GM19438 (cell line): ENCODE measurements at regions not wholly inside any gene's neighbourhood (a gene's known extent, or its start where the extent isn't known, plus 50 kb on each side); places are given as distances from the start of the nearest gene placed in this dataset.
"Not testable (repeated sequence)": the region's sequence is repeated elsewhere in the genome, so short reads cannot be mapped to it uniquely, and the experiment has no call there.

Experiments
- ATAC-seq: cut with Tn5 transposase; IDR thresholded peaks from one replicate; pipeline ENCODE4 v1.9.1; 2021; ENCODE audit warnings: low read depth; ENCODE audit not compliant: unreplicated experiment

DNA sequence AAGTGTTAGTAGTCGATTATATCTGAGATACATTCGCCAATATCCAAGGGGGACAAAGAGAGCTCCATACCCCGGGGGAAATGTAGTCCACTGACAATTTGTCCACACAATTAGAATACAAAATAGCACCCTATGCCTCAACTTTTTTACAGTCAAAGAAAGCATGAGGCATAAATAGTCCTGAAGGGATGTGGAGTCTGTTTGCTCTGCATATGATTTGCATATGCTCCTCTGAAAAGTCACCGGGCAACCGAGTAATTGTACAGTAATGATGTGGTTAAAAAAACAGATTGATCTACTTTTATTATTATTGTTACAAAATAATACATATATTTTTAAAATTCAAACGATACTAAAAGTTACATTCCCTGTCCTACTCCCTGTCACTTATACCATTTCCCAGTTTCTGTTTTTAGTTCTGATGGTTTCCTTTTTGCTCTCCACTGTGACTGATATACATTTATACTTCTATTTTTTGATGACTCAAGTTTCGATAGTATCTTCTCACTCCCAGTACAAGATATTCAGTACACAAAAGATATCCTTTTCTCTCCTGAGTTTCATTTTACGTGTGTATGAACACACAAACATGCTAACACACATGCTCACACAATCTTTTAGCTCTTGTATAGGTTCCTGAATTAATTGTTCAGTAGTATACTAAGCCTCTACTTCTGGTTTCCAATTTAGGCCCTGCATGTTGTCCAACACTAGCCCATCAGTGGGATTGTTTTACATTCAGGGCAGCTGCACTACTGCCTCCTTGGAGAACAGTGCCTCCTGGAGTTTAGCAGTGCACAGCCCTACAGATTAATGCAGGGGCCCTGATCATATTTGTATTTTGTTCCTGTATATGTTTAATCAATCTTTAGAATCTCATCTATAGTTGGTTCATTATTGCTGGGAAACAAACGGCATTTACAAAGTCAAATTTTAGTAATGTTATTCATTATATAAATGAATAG, 130.9 kb downstream of the TES start:
- ATAC-seq, result no peak

DNA sequence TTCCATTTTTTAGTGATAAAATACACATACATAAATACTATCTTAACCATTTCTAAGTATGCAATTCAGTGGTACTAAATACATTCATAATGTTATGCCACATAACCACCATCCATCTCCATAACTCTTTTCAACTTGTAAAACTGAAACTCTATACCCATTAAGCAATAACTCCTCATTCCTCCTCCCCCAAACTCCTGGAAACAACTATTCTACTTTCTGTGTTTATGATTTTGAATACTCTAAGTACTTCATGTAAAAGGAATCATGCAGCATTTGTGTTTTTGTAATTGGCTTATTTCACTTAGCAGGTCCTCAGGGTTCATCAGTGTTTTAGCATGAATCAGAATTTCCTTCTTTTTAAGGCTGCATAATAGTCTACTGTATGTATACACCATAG, 131.8 kb downstream of the TES start:
- no peak for ATAC-seq

DNA sequence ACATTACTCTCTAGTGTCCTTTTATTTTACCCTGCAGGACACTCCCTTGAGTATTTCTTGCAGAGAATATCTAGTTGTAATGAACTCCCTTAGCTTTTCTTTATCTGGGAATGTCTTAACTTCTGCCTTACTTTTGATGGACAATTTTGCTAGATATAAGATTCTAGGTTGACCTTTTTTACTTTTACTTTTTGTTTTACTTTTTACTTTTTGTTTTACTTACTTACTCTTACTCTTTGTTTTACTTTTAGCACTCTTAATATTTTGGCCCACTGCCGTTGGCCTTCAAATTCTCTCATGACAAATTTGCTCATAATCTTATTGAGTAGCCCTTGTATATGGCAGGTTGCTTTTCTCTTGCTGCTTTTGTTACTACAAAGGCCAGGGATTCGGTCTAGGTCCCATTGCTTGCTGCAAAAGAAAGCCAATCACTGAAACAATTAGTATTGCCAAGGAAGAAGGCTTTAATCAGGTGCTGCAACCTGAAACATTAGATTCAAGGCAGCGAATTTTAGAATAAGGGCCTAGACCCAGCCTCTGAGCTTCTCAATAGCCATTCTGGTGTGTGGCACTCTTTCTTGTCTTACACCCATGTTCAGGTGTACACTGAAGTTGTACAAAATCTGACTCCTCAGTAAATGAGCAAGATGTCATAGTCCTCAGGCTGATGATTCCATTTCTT, 137.0 kb downstream of the TES start:
- ATAC-seq, result no peak

DNA sequence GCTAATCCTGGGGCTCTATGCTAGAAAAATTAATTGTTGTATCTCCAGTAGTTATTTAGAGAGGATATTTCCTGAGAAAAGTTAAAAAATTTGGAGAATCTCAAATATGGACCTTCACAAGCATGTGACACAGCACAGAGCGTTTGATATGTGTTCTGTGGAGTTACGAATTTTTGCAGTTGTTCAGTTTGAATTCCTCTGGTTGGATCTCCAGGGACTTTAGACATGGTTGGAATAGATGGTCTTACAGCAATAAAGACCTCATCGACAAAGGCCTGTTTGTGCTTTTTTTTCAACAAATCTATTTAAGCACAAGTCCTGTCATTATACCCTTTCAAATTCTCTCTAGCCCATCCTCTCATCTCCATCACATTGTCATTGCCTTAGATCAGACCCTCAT, 138.0 kb downstream of the TES start:
- ATAC-seq, result no peak

DNA sequence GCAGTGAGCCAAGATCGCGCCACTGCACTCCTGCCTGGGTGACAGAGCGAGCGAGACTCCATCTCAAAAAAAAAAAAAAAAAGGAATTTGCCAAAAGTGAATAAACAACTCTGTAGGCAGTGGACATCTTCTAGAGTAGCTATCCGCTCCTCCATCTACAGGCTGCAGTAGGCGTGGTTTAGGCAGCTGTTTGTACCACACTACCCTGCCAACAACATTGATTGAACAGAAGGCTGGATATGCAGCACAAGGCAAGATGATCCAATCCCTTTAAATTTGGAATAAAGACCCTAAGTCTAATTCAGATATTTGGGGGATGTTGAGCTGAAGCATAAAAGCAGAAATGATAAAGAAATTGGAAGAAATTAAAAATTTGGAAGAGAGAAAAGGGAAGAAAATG, 141.6 kb downstream of the TES start:
- ATAC-seq, result no peak

DNA sequence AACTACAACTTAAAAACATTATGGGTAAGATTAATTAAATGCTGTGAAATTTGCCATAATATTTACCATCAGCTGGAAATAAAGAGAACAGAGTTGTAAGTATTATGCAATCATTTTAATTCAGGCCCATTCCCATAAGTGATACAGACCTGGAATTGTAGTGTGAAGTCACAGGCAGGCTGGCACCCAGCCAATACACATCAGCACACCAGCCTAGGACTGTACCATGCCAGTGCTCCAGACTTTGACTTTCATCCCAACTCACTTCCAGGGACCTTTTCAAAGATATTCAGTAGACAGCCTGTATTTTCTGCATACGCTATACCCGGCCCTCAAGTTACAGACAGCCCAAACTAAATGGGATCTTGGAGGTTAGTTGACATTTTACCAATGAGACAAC, 143.3 kb downstream of the TES start:
- no peak for ATAC-seq

DNA sequence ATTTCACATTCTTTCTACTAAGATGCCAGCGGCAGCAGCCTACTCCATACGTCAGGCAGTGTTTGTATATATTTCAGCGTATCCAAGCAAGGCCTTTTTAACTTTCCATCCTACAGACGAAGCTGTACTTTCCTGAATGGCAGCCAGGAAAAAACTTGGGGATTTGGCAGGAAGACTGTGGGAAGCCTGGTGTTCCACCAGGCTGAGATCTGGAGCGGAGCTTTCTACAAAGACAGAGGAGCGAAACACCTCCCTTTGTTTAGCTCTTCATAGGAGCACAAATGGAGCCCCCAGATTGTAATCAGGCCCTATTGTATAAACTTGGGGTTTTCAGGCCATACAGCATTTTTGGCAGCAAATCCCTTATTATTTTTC, 143.8 kb downstream of the TES start:
- no peak for ATAC-seq

DNA sequence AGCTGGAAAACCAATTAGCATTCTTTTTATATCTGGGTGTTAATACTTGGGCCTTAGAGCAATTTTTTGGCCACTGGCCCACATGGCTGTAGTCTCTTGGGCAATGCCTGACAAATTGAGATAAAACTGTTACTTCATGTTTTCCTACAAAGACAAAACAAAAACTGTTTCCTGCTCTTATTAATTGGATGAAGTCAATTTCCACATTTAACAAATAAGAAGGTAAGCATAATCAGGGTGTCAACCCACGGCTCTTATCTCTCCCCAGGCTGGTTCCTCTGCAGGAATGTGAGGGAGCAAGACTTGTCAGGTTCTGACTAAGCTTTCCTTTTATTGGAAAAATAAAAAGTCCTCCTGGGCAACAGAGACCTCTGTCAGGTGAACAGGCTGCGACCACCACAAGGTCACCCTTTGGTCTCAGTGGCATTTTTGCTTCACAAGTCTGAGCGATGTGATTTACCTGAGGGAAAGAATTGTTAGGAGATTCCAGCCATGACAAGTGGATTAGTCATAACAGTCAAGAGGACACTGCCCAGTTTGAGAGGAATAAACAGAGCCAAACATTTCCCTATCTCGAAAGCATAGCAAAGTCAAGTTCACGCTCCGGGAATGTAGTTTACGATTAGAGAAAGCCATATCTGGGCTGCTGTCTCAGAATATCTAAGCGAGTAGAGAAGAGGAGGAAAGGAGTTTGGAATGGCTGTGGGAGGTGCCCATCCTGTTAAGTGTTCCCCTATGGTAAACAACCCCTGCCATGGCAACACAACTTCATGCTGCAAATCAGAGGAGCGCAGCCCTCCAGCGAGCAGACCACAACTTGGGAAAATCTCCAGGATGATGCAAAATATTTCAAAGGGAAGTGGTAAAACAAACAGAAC, 144.4 kb downstream of the TES start:
- ATAC-seq, result no peak

DNA sequence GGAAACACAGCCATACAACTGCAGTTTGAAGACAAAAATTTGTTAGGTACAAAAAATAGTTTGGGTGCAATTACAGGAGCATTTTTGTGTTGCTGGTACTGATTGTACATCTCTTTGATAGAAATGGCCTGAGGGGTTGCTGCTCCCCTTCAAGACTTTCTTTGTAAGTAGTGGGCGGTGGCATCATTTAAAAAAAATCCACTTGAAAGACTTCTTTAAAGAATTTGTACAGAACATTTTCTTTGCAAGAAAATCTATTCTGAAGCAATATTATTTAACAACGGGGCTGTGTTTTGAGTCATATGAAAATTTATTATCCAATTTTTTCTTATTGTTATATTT, 144.1 kb upstream of the CAV2 start:
- ATAC-seq, result no peak

DNA sequence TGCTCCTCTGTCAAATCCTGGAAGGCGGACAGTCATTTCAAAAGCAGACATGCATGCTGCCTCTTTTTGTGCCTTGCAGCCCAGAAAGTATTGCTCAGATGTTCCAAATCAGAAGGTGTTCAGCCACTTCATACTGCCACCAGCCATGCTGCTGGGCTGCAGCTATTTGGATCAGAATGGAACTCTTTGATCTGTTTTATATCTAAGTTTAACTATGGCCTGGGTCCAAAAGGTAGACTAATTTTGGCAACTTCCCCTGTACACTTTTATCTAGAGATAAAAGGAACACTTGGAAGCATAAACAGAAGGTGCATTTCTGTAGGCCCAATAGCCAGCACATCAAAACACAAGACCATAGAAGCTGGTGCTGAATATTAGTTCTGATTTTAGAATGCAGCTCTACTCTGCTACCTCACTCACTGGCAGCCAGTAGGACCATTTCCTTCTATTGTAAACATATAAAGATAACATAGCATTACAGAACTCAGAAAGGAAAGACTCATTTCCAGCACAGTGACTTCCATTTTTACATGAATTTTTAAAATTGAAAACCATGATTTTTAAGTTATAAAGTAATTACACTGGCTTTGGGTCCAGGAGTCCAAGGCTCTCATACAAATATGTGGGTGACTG, 143.1 kb upstream of the CAV2 start:
- ATAC-seq, result no peak

DNA sequence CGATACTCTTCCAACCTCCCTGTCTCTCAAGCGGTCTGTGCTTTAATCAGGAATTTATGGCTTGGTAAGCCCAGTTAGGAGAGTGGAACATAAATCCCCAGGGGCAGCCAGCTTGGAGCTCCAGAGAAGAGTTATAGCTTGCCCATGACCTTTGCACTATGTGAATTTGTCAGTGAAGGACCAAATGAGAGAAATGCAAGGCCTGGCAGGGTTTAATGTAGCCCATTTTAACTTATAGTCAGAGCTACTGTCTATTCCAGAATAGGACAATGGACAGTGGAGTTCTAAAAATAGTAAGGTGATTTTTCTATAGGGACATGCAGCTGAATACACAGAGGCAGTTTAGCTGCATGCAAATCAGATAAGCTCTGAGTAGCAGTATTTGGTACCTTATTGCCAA, 142.6 kb upstream of the CAV2 start:
- ATAC-seq, result no peak

DNA sequence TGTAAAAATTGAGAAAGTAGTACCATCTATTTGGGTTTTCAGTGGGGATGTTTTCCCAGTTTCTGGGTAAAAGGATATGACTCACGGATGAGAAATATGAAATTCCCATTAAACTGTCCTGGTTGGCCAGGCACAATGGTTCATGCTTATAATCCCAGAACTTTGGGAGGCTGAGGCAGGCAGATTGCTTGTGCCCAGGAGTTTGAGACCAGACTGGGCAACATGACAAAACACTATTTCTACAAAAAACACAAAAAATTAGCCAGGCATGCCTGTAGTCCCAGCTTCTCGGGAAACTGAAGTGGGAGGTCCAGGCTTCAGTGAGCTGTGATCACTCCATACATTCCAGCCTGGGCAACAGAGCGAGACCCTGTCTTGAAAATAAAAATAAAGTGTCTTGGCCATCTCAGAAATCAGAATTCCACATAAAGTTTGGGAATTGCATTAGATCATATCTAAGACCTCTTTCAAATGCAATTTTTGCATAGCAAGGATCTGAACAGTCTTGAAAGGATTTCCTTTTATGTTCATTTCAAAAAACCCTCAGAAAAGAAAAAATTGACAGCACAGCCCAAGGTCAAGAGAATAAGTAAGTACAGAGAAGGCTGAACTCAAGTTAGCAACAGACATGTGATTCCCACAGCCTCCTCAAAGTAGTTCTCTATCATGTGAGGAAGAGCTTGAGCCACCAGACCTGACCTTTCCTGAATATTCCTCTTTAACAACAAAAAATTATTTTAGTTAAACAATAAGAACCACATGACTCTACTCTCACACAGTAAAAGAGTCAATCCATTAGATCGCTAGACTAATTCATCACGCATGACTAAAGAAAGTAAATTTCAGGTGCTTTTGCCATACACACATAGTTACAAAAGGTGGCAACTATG, 141.5 kb upstream of the CAV2 start:
- no peak for ATAC-seq

DNA sequence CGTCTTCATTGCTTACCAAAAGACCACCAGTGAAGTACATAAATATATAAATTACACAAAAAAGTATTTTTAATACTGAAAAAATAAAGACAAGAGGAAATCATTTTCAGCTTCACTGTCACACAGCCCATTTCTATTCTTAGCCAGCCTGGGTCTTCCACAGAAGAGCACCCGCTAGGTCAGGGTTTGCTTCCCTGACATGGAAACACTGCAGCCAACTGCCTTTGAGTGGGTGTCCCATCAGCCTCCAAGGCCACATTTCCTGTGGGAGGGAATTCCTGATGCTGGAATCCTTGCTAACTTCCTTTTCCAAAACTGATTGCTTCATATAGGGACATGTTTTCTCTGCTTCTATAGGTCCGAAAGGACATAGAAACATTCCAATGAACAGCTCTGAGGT, 137.8 kb upstream of the CAV2 start:
- no peak for ATAC-seq

DNA sequence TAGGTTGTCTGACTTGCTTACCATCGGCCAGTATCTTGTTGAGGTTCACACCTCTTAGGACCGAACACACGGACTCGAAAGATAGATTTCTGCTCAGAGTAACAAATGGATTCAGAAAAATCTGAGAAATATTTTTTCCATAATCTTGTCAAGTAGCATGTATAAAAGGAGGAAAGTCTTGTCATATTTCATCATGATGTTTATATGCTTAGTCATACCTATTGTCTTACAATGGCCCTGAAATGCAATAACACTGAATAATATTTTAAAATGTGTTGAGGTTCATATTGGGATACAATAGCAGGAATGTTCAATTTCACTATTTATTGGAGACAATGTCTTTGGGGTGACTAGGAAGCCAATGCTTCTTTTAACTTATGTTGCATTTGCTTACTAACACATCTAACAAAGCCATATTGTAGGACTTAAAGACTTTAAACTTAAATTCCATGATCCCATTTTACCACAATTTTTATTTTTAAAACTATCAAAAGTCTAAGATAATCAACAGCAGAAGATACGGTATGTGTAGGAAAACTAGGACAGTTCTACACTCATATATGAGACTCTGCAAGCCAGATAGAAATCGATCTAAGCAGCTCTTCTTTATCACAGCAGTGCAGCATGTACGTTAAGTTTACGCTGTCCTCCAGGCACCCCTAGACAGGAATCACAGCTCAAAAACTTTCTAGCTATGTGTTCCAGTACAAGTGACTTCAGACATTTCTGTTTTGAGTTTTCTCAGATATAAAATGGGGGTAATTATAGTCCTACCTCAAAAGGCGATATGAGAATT, 135.7 kb upstream of the CAV2 start:
- no peak for ATAC-seq

DNA sequence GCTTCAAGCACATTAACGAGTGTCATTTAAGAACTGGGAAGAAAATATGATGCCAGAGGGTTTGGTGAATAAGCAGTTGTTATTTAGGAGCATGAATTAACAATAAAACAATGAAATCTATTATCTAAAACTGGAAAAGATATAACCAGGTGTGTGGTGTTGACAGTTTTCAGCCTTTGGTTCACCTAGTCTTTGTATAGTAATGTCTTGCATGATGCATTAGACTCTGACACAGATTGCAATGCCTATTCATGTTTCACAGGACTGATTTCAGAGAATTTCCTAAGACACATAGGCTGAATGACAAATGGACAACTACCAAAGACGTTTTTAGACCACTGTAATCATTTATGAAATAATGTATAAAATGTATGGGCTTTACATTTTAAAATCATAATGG, 135.1 kb upstream of the CAV2 start:
- ATAC-seq, result no peak

DNA sequence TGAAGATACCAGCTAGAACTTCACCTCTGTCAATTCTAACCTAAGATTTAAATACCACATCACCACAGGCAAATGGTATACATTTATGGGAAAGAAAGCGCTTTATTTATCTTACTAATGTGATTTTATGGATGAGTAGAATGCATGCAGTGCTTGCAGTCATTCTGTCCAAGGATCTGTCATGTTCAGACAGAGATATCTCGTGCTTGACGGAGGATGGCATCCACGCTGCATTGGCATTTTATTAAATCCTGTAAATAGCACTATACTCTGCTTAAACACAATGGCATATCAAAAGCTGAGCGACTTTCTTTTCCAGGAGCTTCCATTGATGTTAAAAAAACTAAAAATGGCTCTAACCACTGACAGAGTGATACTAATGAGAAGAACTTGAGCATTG, 133.7 kb upstream of the CAV2 start:
- no peak for ATAC-seq

DNA sequence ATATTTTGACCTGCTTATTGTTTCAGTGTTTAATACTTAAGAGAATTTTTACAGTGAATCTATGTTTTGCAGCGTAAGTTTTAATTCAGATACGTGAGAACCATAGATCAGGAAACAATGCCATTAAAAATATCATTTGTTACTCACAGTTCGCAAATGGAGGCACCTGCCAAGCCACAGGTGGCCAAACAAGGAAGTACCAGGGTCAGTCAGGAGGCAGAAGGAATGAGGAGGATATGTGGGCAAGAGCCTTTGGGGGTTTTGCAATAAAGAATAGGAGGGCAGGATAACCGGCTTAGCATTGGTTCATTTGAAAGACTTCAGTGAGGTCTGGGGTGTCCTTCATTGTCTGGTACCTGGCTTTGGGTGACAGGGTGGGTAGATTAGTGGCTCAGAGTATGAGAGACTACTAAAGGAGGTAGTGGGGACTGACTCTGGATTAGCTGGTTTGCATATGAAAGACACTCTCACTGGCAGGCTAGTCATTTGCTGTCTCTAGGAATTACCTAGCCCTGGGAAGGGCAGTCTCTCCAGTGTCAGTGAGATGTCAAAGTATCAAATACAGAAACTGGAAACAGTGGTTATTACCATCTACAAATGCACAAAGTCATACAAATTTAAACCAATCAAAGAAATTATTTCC, 132.2 kb upstream of the CAV2 start:
- no peak for ATAC-seq

DNA sequence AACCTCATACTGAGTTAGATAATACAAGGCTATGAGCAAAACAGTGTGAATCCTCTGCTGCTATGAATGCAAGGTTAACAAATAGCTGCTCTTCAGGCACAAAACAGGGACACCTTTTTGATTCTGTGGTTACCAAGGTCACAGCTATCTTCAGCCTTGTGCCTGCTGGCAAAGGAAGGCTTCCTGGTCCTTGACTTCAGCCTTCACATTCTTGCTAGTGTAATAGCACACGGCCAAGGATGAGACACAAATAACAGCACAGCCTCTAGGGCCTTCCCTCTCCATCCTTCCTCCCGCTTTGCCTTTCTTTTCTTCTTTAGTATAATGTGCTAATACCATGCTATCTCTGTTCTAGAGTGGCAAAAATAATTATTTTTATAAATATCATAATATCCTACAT, 130.6 kb upstream of the CAV2 start:
- ATAC-seq, result no peak

DNA sequence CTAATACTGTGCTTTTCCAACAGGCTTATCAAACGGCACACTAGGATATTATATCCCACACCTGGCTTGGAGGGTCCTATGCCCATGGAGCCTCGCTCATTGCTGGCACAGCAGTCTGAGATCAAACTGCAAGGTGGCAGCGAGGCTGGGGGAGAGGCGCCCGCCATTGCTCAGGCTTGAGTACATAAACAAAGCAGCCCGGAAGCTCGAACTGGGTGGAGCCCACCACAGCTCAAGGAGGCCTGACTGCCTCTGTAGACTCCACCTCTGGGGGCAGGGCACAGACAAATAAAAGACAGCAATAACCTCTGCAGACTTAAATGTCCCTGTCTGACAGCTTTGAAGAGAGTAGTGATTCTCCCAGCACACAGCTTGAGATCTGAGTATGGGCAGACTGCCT, 128.0 kb upstream of the CAV2 start:
- not testable (repeated sequence) for ATAC-seq
